H1 (cell line): ENCODE measurements at regions not wholly inside any gene's neighbourhood (a gene's known extent, or its start where the extent isn't known, plus 50 kb on each side); places are given as distances from the start of the nearest gene placed in this dataset.

Experiments used
- EGR1 ChIP-seq: IDR thresholded peaks from 2 replicates; pipeline ENCODE4 v1.6.1; 2011; ENCODE audit warnings: low read depth, low read length, borderline replicate concordance
- PHF8 ChIP-seq: fragments of 200-600 bp; sonication (generic); conservative IDR thresholded peaks from 2 replicates; pipeline ENCODE4 v1.7.1; 2012; ENCODE audit warnings: low read depth, mild to moderate bottlenecking, inconsistent platforms, low read length, moderate library complexity

DNA sequence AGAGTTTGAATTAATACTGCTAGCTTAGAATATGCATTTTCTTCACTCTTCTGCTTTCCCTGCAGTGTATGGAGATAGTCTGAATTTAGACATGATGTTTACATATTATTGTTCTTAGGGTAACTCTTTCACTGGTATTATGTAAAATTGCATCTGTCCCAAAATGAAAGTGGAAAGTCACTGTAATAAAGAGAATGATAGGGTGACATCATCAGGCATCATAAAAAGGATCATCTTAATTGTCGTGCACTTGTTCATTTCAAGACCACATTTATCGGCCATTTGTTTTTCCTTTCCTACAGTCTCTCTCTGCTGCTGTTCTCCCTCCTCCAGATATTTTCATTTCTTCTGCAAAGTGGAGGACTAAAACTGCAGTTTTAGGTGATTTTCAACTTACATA is 61.9 kb upstream of the ZNF281 start (continued):
- no peak for TF ChIP-seq EGR1
- no peak for TF ChIP-seq PHF8
